ENCODE measurements at regions not wholly inside any gene's neighbourhood (a gene's known extent, or its start where the extent isn't known, plus 50 kb on each side); places are given as distances from the start of the nearest gene placed in this dataset.

- TF ChIP-seq CTCF (IDR thresholded peaks at IDR 0.05; ENCODE audit: insufficient read depth, low read length) (no peak), POLR2AphosphoS5 (IDR thresholded peaks at IDR 0.05; ENCODE audit: low read depth) (no peak)
These were observed 670.2 kb upstream of the ALCAM start for GRCh38 chr3:104696470-104696869.

Measured in HL-60 (cell line).